Fibroblast of lung (primary cell): ENCODE measurements at regions not wholly inside any gene's neighbourhood (a gene's known extent, or its start where the extent isn't known, plus 50 kb on each side); places are given as distances from the start of the nearest gene placed in this dataset.

Experiments
- DNase-seq, 2 donors: peaks; one replicate each; pipeline versions ENCODE4 v3.0.0 to v3.0.0-alpha.2; 2010; ENCODE audit warnings: low read depth in 2 of 2
- H2AFZ ChIP-seq: 2 replicates; pipeline ENCODE4 v1.5.1; 2012; ENCODE audit warnings: low read length, control low read depth, inconsistent platforms
- H3K27ac ChIP-seq: 2 replicates; pipeline ENCODE4 v1.5.1; 2011; ENCODE audit warnings: low read length, control low read depth; ENCODE audit not compliant: insufficient read depth
- H3K27me3 ChIP-seq: 2 replicates; pipeline ENCODE4 v1.5.1; 2011; ENCODE audit warnings: mild to moderate bottlenecking, low read length; ENCODE audit not compliant: control insufficient read depth, insufficient read depth
- H3K36me3 ChIP-seq: 2 replicates; pipeline ENCODE4 v1.5.1; 2011; ENCODE audit warnings: low read length; ENCODE audit not compliant: control insufficient read depth, insufficient read depth
- H3K4me1 ChIP-seq: 2 replicates; pipeline ENCODE4 v1.5.1; 2011; ENCODE audit warnings: low read length; ENCODE audit not compliant: control insufficient read depth, insufficient read depth; ENCODE audit errors: extremely low read depth
- H3K4me2 ChIP-seq: 2 replicates; pipeline ENCODE4 v1.5.1; 2011; ENCODE audit warnings: low read length, control low read depth; ENCODE audit not compliant: insufficient read depth; ENCODE audit errors: extremely low read depth
- H3K4me3 ChIP-seq, 4 experiments: fragments of 200-600 bp in 1 of 4; sonication (generic) in 1 of 4; replicated peaks in 1 of 4; 2 replicates each; pipeline ENCODE4 v1.5.1; 2011 to 2016; ENCODE audit warnings: low read length in 4 of 4, low read depth in 3 of 4, mild to moderate bottlenecking in 3 of 4, control low read depth in 2 of 4, inconsistent platforms in 1 of 4, mixed read lengths in 1 of 4; ENCODE audit not compliant: insufficient read depth in 1 of 4; ENCODE audit errors: control extremely low read depth in 1 of 4
- H3K79me2 ChIP-seq: 2 replicates; pipeline ENCODE4 v1.5.1; 2012; ENCODE audit warnings: mild to moderate bottlenecking, low read length, inconsistent platforms; ENCODE audit not compliant: control insufficient read depth, insufficient read depth
- H3K9ac ChIP-seq: 2 replicates; pipeline ENCODE4 v1.5.1; 2011; ENCODE audit warnings: mild to moderate bottlenecking, low read length, control low read depth; ENCODE audit not compliant: insufficient read depth
- H3K9me3 ChIP-seq: 2 replicates; pipeline ENCODE4 v1.5.1; 2012; ENCODE audit warnings: low read depth, low read length; ENCODE audit not compliant: control insufficient read depth, insufficient read depth
- H4K20me1 ChIP-seq: 2 replicates; pipeline ENCODE4 v1.5.1; 2011; ENCODE audit warnings: low read length; ENCODE audit not compliant: control insufficient read depth, insufficient read depth; ENCODE audit errors: extremely low read depth
- EZH2 ChIP-seq: IDR thresholded peaks from 2 replicates; pipeline ENCODE4 v1.5.1; 2012; ENCODE audit warnings: low read length, control low read depth, mild to moderate bottlenecking; ENCODE audit errors: missing control alignments
- TF ChIP-seq, protein P1 (sequence below), 2 donors: IDR thresholded peaks in 1 of 2; conservative IDR thresholded peaks in 1 of 2; 1 replicate in 1 of 2; 2 replicates in 1 of 2; pipeline ENCODE4 v1.5.1; 2011 to 2012; ENCODE audit warnings: low read length in 2 of 2, control low read depth in 1 of 2, inconsistent platforms in 1 of 2, low read depth in 1 of 2, mild to moderate bottlenecking in 1 of 2

DNA sequence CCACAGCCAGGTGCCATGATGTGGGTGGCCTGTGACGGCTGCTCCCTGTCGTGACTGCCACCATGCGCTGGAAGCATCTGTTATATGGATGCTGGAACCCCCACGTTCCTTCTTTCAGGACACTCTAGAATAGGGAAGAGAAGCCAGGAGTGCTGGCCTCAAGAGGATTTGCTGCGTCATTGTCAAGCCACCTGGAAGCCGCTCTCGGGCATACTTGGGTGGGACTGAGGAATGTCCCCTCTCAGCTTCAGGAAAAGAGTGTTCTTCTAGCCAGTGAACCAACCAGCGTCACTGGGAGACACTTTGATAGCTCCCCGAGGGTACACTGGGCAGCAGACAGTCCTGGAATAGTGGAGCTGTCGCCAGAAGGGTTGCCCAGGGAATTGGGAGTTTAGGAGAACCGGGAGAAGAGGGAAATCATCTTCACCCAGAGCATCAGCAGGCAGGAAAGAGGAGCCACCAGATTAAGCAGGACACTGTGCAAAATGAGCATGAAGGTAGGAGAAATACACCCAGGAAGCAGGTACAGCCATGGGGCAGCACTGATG is 130.8 kb upstream of the SASH1 start:
- Histone ChIP-seq H3K79me2 (no peaks in the 10 kb centered on the region), H3K4me2 (no peak overlapping the region), H3K4me1 (no peaks in the 10 kb centered on the region), H2AFZ (no peak overlapping the region), H3K36me3 (no peaks in the 10 kb centered on the region), H4K20me1 (no peaks in the 10 kb centered on the region), H3K4me3 (no peak overlapping the region), H3K27me3 (no peaks in the 10 kb centered on the region), H3K27ac (no peak overlapping the region), H3K9ac (no peak overlapping the region), H3K9me3 (no peaks in the 10 kb centered on the region)
- TF ChIP-seq EZH2, result no peak
- TF ChIP-seq, protein P1, sequence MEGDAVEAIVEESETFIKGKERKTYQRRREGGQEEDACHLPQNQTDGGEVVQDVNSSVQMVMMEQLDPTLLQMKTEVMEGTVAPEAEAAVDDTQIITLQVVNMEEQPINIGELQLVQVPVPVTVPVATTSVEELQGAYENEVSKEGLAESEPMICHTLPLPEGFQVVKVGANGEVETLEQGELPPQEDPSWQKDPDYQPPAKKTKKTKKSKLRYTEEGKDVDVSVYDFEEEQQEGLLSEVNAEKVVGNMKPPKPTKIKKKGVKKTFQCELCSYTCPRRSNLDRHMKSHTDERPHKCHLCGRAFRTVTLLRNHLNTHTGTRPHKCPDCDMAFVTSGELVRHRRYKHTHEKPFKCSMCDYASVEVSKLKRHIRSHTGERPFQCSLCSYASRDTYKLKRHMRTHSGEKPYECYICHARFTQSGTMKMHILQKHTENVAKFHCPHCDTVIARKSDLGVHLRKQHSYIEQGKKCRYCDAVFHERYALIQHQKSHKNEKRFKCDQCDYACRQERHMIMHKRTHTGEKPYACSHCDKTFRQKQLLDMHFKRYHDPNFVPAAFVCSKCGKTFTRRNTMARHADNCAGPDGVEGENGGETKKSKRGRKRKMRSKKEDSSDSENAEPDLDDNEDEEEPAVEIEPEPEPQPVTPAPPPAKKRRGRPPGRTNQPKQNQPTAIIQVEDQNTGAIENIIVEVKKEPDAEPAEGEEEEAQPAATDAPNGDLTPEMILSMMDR (conservative IDR thresholded peaks at IDR 0.05 in 1 of 2, IDR thresholded peaks at IDR 0.05 in 1 of 2; ENCODE audit: low read depth in 1 of 2, low read length in 2 of 2), result no peak
- no peak for DNase-seq

DNA sequence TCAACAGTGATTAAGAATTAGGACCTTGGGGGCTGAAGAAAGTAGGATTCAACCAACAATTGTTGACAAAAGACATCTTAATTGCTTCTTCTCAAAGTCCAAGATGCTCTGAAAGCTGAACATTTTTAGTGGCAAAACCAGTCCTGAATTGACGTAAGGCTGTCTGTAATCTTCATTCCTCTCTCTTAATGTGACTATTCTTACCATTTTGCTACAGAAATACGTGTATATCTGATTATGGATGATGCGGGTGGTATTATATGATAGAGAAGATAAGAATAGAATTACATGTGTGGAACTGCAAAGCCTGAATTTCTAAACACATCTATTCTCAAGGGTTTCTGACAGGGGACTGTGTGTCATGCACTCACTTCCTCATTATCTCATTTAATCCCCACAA is 130.3 kb upstream of the SASH1 start:
- DNase-seq, result no peak
- Histone ChIP-seq H3K27ac (no peak overlapping the region), H2AFZ (no peak overlapping the region), H3K27me3 (no peaks in the 10 kb centered on the region), H3K4me1 (no peaks in the 10 kb centered on the region), H3K9ac (no peak overlapping the region), H4K20me1 (no peaks in the 10 kb centered on the region), H3K4me3 (no peak overlapping the region), H3K9me3 (no peaks in the 10 kb centered on the region), H3K36me3 (no peaks in the 10 kb centered on the region), H3K79me2 (no peaks in the 10 kb centered on the region), H3K4me2 (no peak overlapping the region)
- TF ChIP-seq, protein P1 (conservative IDR thresholded peaks at IDR 0.05 in 1 of 2, IDR thresholded peaks at IDR 0.05 in 1 of 2; ENCODE audit: low read depth in 1 of 2, low read length in 2 of 2), result no peak
- TF ChIP-seq EZH2, result no peak

DNA sequence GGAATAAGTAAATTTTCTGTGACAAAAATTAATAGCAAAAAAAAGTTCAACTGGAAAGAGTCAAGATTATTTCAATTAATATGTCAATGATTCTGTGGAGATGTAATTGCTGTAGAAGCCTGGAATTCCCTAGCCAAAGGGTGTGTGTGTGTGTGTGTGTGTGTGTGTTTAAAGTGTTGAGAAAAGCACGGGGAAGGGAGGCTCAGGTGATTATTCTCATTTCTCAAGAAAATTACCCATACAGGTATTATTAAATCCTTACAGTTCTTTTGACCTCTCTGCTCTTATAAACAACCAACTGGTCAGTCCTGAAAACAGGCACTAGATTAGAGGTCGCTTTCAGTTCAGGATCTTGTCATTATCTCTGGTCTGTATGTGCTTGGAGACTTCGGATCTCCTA is 129.3 kb upstream of the SASH1 start:
- Histone ChIP-seq H4K20me1 (no peaks in the 10 kb centered on the region), H2AFZ (no peak overlapping the region), H3K9ac (no peak overlapping the region), H3K36me3 (no peaks in the 10 kb centered on the region), H3K79me2 (no peaks in the 10 kb centered on the region), H3K4me2 (no peak overlapping the region), H3K4me3 (no peak overlapping the region), H3K4me1 (no peaks in the 10 kb centered on the region), H3K9me3 (no peaks in the 10 kb centered on the region), H3K27ac (no peak overlapping the region), H3K27me3 (no peaks in the 10 kb centered on the region)
- TF ChIP-seq, protein P1 (conservative IDR thresholded peaks at IDR 0.05 in 1 of 2, IDR thresholded peaks at IDR 0.05 in 1 of 2; ENCODE audit: low read depth in 1 of 2, low read length in 2 of 2), result no peak
- no peak for TF ChIP-seq EZH2
- no peak for DNase-seq
